Osteoblast (primary cell): ENCODE measurements at regions not wholly inside any gene's neighbourhood (a gene's known extent, or its start where the extent isn't known, plus 50 kb on each side); places are given as distances from the start of the nearest gene placed in this dataset.

Experiments
- DNase-seq: peaks from one replicate; pipeline ENCODE4 v3.0.0; 2011; ENCODE audit warnings: low spot score, mixed read lengths; ENCODE audit not compliant: insufficient read length; ENCODE audit errors: missing footprints
- H2AFZ ChIP-seq: 2 replicates; pipeline ENCODE4 v1.6.0; 2011; ENCODE audit warnings: mild to moderate bottlenecking, low read length
- H3K27ac ChIP-seq: 2 replicates; pipeline ENCODE4 v1.5.1; 2011; ENCODE audit warnings: mild to moderate bottlenecking, low read depth, low read length, moderate library complexity
- H3K27me3 ChIP-seq: 2 replicates; pipeline ENCODE4 v1.6.0; 2012; ENCODE audit warnings: mild to moderate bottlenecking, control low read depth, inconsistent platforms, low read length, moderate library complexity; ENCODE audit not compliant: insufficient read depth
- H3K36me3 ChIP-seq: 2 replicates; pipeline ENCODE4 v1.5.1; 2011; ENCODE audit warnings: mild to moderate bottlenecking, low read length, control low read depth, moderate library complexity; ENCODE audit not compliant: insufficient read depth
- H3K4me1 ChIP-seq: 2 replicates; pipeline ENCODE4 v1.5.1; 2011; ENCODE audit warnings: mild to moderate bottlenecking, low read length, control low read depth, moderate library complexity; ENCODE audit not compliant: insufficient read depth
- H3K4me2 ChIP-seq: 2 replicates; pipeline ENCODE4 v1.6.0; 2011; ENCODE audit warnings: mild to moderate bottlenecking, low read length; ENCODE audit not compliant: insufficient read depth
- H3K4me3 ChIP-seq: fragments of 200-600 bp; sonication (generic); 3 replicates; pipeline ENCODE4 v1.5.1; 2012; ENCODE audit warnings: mild to moderate bottlenecking, low read length, inconsistent platforms; ENCODE audit not compliant: insufficient read depth
- H3K79me2 ChIP-seq: 2 replicates; pipeline ENCODE4 v1.6.0; 2012; ENCODE audit warnings: mild to moderate bottlenecking, low read length, control low read depth, inconsistent platforms; ENCODE audit not compliant: insufficient read depth
- H3K9me3 ChIP-seq: 2 replicates; pipeline ENCODE4 v1.5.1; 2011; ENCODE audit warnings: low read depth, low read length, control low read depth
- H4K20me1 ChIP-seq: 2 replicates; pipeline ENCODE4 v1.6.0; 2012; ENCODE audit warnings: mild to moderate bottlenecking, low read length, control low read depth; ENCODE audit not compliant: insufficient read depth
- TF ChIP-seq, protein P1 (sequence below): IDR thresholded peaks from 2 replicates; pipeline ENCODE4 v1.5.1; 2011; ENCODE audit warnings: mild to moderate bottlenecking, low read depth, low read length, moderate library complexity; ENCODE audit errors: extremely low read depth

DNA sequence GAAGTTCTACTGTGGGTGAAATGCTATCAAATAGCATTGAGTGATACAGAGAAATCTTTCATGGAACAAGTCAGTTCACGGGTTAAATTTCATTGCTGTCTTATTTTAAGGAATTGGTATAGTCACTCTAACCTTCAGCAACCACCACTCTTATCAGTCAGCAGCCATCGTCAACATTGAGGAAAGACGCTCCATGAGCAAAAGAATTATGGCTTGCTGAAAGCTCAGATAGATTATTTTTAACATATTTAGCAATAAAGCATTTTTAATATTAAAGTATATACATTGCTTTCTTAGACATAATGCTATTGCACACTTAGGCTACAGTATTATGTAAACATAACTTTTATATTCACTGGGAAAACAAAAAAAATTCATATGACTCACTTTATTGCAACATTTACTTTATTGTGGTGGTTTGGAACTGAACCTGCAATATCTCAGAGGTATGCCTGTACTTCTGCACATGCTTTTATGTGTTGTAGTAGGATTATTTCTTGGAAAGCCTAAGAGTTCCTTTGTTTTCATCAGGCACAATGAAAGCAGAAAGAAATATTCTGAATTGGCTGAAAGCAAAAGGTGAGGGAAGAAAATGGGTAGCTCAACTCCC, 586.7 kb downstream of the GBA3 start:
- TF ChIP-seq, protein P1, sequence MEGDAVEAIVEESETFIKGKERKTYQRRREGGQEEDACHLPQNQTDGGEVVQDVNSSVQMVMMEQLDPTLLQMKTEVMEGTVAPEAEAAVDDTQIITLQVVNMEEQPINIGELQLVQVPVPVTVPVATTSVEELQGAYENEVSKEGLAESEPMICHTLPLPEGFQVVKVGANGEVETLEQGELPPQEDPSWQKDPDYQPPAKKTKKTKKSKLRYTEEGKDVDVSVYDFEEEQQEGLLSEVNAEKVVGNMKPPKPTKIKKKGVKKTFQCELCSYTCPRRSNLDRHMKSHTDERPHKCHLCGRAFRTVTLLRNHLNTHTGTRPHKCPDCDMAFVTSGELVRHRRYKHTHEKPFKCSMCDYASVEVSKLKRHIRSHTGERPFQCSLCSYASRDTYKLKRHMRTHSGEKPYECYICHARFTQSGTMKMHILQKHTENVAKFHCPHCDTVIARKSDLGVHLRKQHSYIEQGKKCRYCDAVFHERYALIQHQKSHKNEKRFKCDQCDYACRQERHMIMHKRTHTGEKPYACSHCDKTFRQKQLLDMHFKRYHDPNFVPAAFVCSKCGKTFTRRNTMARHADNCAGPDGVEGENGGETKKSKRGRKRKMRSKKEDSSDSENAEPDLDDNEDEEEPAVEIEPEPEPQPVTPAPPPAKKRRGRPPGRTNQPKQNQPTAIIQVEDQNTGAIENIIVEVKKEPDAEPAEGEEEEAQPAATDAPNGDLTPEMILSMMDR: no peak
- H3K4me1 ChIP-seq: no peaks in the 10 kb centered on the region
- H3K36me3 ChIP-seq: no peaks in the 10 kb centered on the region
- H3K9me3 ChIP-seq: no peaks in the 10 kb centered on the region
- no peaks in the 10 kb centered on the region for H4K20me1 ChIP-seq
- no peaks in the 10 kb centered on the region for H3K27me3 ChIP-seq
- H3K27ac ChIP-seq: no peak overlapping the region
- H3K79me2 ChIP-seq: no peaks in the 10 kb centered on the region
- no peak for DNase-seq
- H2AFZ ChIP-seq: no peak overlapping the region
- H3K4me2 ChIP-seq: no peak overlapping the region
- H3K4me3 ChIP-seq: no peak overlapping the region

DNA sequence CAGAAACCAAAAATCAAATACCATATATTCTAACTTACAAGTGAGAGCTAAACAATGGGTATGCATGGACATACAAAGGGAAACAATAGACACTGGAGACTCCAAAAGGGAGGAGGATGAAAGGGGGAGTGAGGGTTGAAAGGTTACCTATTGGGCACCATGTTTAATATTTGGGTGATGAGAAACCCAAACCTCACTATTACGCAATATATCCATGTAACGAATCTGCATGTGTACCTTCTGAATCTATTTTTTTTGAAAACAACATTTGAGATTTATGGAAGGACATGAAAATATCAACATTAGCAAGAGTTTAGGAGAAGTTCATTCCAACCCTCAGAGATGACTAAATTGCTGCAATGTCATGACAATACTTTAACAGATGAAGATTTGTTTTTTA, 586.1 kb downstream of the GBA3 start:
- Histone ChIP-seq H3K27me3 (no peaks in the 10 kb centered on the region), H3K4me1 (no peaks in the 10 kb centered on the region), H3K36me3 (no peaks in the 10 kb centered on the region), H3K4me2 (no peak overlapping the region), H3K79me2 (no peaks in the 10 kb centered on the region), H3K4me3 (no peak overlapping the region), H4K20me1 (no peaks in the 10 kb centered on the region), H3K27ac (no peak overlapping the region), H3K9me3 (no peaks in the 10 kb centered on the region), H2AFZ (no peak overlapping the region)
- TF ChIP-seq, protein P1: no peak
- no peak for DNase-seq

DNA sequence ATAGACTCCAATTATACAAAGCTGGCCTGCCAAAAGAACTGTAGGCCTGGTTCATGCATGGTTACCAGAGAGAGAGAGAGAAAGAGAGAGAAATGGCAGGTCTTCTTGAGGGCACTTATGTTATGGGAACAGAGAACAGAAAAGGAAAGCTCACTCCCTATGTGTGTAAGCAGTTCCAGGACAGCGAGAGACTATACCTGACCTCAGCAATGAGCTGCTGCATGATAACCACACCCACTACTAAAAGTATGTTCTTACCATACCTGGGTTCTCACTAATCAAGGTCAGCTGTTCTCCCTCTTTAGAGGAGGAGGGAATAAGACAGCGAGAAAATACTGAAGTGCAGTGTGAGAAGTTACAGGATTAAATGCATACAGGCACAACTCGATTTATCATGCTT, 583.3 kb downstream of the GBA3 start:
- no peaks in the 10 kb centered on the region for H3K36me3 ChIP-seq
- DNase-seq: no peak
- H2AFZ ChIP-seq: no peak overlapping the region
- H3K4me3 ChIP-seq: no peak overlapping the region
- H4K20me1 ChIP-seq: no peaks in the 10 kb centered on the region
- no peak overlapping the region for H3K27ac ChIP-seq
- H3K4me1 ChIP-seq: no peaks in the 10 kb centered on the region
- H3K9me3 ChIP-seq: no peaks in the 10 kb centered on the region
- TF ChIP-seq, protein P1: no peak
- no peak overlapping the region for H3K4me2 ChIP-seq
- no peaks in the 10 kb centered on the region for H3K79me2 ChIP-seq
- H3K27me3 ChIP-seq: no peaks in the 10 kb centered on the region

DNA sequence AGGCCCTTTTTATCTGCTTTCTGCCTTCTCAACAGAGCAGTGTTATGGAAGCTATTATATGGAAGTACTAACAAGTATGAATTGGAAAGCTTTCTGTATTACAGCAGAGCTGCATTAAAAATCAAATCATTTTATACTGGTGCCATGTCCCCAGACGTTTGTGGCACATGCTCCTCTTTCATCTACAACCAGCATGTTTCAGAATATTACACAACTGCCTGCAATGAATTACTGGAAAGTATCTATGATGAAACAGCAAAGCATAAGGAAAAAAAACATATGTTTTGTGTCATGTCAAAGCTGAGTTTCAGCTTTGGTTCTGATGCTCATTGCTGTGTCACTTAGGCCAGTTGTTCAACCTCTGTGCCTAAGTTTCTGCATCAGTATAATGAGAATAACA, 576.8 kb downstream of the GBA3 start:
- DNase-seq: no peak
- H2AFZ ChIP-seq: no peak overlapping the region

More for the DNA sequence above, 576.8 kb downstream of the GBA3 start:
- no peaks in the 10 kb centered on the region for H3K9me3 ChIP-seq
- no peaks in the 10 kb centered on the region for H3K27me3 ChIP-seq
- no peak overlapping the region for H3K4me3 ChIP-seq
- no peaks in the 10 kb centered on the region for H3K36me3 ChIP-seq
- H3K4me2 ChIP-seq: no peak overlapping the region
- no peak overlapping the region for H3K27ac ChIP-seq
- TF ChIP-seq, protein P1: no peak
- H3K79me2 ChIP-seq: no peaks in the 10 kb centered on the region
- H4K20me1 ChIP-seq: no peaks in the 10 kb centered on the region
- no peaks in the 10 kb centered on the region for H3K4me1 ChIP-seq
